GM13977 (cell line): ENCODE measurements at regions not wholly inside any gene's neighbourhood (a gene's known extent, or its start where the extent isn't known, plus 50 kb on each side); places are given as distances from the start of the nearest gene placed in this dataset.
"Not testable (repeated sequence)": the region's sequence is repeated elsewhere in the genome, so short reads cannot be mapped to it uniquely, and the experiment has no call there.

Experiments used
- DNase-seq: peaks from one replicate; pipeline ENCODE4 v3.0.0; 2012; ENCODE audit warnings: low spot score
- in situ Hi-C: fragments of 300-500 bp; cut with MboI; formaldehyde crosslinking; loops from one replicate; pipeline ENCODE4 v1.12.0; 2022; ENCODE audit warnings: low sequenced_read_pairs, low pct_unique_long_range_greater_than_20kb, mixed read lengths, inconsistent platforms; ENCODE audit not compliant: unreplicated experiment
- TF ChIP-seq, protein P1 (sequence below): IDR thresholded peaks from 2 replicates; pipeline ENCODE4 v1.5.1; 2012; ENCODE audit warnings: mild to moderate bottlenecking, control low read depth; ENCODE audit not compliant: insufficient read depth; ENCODE audit errors: extremely low read depth, missing control alignments

DNA sequence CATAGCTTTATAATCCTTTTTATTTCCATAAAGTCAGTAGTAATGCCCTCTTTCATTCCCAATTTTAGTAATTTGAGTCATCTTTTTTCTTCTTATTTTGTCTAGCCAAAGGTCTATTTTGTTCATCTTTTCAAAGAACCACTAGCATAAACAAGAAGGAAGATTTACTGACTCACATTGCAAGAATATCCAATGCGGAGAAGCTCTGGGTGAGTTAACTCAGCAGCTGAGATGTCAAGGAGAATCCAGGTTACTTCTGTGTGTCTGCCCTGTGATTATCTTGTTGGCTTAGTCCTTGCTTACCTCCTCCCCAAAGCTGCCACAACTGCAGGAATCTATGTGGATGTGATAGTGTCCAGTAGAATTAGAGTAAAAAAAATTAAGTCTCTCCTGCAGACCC lies 311.4 kb upstream of the NCKAP5 start:
- in situ Hi-C loops = no loop called here
- TF ChIP-seq, protein P1, sequence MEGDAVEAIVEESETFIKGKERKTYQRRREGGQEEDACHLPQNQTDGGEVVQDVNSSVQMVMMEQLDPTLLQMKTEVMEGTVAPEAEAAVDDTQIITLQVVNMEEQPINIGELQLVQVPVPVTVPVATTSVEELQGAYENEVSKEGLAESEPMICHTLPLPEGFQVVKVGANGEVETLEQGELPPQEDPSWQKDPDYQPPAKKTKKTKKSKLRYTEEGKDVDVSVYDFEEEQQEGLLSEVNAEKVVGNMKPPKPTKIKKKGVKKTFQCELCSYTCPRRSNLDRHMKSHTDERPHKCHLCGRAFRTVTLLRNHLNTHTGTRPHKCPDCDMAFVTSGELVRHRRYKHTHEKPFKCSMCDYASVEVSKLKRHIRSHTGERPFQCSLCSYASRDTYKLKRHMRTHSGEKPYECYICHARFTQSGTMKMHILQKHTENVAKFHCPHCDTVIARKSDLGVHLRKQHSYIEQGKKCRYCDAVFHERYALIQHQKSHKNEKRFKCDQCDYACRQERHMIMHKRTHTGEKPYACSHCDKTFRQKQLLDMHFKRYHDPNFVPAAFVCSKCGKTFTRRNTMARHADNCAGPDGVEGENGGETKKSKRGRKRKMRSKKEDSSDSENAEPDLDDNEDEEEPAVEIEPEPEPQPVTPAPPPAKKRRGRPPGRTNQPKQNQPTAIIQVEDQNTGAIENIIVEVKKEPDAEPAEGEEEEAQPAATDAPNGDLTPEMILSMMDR = no peak
- DNase-seq = no peak

DNA sequence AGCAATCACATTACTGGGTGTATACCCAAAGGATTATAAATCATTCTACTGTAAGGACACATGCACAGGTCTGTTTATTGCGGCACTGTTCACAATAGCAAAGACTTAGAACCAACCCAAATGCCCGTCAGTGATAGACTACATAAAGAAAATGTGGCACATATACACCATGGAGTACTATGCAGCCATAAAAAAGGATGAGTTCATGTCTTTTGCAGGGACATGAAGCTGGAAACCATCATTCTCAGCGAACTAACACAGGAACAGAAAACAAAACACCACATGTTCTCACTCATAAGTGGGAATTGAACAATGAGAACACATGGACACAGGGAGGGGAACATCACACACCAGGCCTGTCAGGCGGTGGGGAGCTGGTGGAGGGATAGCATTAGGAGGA lies 313.9 kb upstream of the NCKAP5 start:
- in situ Hi-C loops = not testable (repeated sequence)

DNA sequence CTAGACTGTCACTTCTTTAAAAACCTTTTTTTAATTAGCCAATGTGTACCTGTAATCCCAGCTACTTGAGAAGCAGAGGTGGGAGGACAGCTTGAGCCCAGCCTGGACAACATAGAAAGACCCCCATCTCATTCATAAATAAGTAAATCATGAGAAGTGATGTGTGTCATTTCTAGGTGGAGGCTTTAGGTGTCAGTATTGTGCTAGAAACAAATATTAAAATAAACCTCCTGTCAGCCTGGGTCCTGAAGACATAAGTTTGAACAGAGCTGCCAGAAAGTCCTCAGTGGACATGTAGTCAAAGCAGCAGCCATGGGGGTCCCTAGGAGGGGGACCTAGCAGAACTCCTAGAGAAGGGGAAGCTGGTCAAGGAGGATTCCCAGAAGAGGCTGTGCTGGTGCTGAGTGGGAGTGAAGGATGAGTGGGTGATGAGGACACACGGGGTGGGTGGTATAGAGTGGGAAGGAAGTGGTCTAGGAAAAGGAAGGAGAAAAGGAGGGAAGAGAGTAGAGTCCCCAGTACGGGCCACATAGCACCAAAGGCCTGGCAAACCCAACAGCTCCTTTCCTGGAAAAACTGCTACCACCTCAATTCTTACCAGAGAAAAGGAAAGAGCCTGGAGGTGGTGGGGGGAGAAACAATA lies 316.6 kb upstream of the NCKAP5 start:
- DNase-seq = peak; percentile 34
- TF ChIP-seq, protein P1 = peak; percentile 41
- in situ Hi-C loops = no loop called here

More for the DNA sequence above, 313.9 kb upstream of the NCKAP5 start:
- not testable (repeated sequence) for DNase-seq

DNA sequence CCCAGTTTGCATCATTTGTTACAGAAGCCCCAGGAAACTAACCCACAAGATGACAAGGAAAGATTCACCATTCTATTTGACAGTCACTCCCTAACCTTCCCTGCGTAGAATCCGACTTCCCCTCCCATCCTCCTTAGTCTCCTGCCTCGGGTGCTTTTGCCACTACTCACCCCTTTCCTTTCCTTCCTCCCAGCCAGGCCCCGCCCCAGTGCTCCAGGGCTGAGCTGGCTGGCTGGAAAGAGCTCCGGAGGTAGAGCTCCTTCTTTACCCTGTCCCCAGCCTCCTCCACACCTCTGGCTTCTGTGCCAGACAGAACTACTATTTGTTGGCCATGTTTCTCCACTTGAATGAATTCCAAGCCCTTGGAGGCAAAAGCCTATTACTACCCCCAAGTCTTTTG lies 317.6 kb upstream of the NCKAP5 start:
- TF ChIP-seq, protein P1 = no peak
- in situ Hi-C loops = no loop called here
- DNase-seq = no peak

DNA sequence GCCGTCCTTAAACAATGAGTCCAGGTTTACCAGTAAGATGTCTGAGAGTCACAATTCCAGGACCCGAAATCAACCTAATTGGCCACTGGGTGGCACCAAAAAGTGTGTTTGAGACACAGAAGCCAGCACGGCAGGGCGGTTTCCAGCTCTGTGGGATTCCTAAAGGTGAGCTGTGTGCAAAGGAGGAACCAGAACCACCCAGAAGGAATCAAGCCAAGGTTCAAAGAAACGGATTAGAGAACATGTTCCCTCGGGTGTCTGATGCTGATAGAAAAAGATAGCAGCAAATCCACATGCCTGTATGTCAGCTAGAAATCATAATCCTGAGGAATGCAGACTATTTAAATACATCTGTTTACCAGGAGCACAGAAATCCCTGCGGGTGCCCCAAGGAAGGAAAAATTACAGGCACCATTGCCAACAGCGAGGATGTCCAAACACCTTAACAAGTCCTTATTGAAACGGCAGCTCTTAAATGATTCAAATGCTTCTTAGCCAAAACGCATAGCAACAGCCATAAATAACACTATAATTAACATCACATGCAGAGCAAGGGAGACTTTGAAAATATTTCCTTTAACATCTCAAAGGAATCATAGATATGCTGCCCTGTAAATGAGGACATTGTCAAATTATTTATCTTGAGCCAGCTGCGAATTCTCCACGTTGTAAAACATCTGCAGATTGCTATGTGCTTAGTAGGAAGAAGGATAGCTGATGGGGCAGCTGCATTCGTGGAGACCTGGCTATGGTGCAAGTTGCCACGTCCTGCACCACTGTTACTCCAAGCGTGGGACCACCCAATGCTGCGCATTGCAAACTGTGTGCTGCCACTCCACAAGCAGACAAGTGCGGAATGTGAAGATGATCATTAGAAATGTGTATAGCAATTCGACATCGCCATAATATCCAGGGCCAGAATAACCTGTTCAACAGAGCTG lies 318.7 kb upstream of the NCKAP5 start:
- DNase-seq = peak; percentile 66
- in situ Hi-C loops = no loop called here
- TF ChIP-seq, protein P1 = peak; percentile 69

DNA sequence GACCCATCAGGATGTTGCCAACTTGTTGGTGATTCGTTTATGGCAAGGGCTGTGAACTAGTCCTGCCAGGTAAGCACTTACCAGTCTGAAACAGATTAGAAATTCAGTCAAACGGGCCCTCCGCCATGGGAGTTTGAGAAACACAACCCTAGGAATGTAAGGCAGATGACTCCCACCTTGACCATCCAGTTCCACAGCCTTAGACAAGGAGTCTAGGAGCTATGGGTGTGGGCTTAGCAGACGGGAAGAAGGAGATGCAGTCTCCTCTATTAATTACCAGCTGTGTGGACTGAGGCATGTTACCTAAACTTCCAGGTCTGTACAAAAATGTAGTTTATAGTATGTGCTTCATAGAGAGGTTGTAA lies 319.4 kb upstream of the NCKAP5 start:
- in situ Hi-C loops = no loop called here
- TF ChIP-seq, protein P1 = no peak
- DNase-seq = no peak

DNA sequence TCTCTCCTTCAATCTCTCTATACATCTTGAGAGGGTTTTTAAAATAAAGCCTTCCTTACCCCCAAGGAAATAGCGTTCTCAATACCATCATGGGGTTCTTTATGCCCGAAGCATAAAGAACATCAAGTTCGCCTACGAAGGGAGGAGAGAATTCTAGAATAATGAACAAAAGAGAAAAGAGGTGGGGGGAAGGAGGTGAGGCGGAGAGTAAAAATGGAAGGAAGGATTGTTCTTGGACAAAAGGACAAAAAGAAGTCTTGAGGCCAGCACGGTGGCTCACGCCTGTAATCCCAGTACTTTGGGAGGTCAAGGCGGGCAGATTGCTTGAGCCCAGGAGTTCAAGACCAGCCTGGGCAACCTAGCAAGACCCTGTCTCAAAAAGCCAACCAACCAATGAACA lies 319.8 kb upstream of the NCKAP5 start:
- no peak for DNase-seq
- TF ChIP-seq, protein P1 = no peak
- in situ Hi-C loops = no loop called here
